Esophagus squamous epithelium (tissue), 4 donors: ENCODE measurements at regions not wholly inside any gene's neighbourhood (a gene's known extent, or its start where the extent isn't known, plus 50 kb on each side); places are given as distances from the start of the nearest gene placed in this dataset.

ENCODE experiments used
- CTCF ChIP-seq, 6 experiments: fragments of 450-650 bp in 4 of 6; fragments of 200-600 bp in 2 of 6; sonication (generic) in 2 of 6; IDR thresholded peaks; one replicate each; pipeline ENCODE4 v1.5.1; 2016 to 2019; ENCODE audit warnings: antibody characterized with exemption in 6 of 6, mild to moderate bottlenecking in 4 of 6, moderate library complexity in 4 of 6
- POLR2A ChIP-seq, 4 donors: fragments of 450-650 bp; IDR thresholded peaks; one replicate each; pipeline ENCODE4 v1.6.1; 2017; ENCODE audit warnings: antibody characterized with exemption in 4 of 4, mild to moderate bottlenecking in 4 of 4, moderate library complexity in 3 of 4

GRCh38 chr18:22103647-22104031 is 65.8 kb upstream of the GATA6 start:
- TF ChIP-seq CTCF (IDR thresholded peaks at IDR 0.05) (no peak), POLR2A (IDR thresholded peaks at IDR 0.05) (no peak)
